H1 (cell line): ENCODE measurements at regions not wholly inside any gene's neighbourhood (a gene's known extent, or its start where the extent isn't known, plus 50 kb on each side); places are given as distances from the start of the nearest gene placed in this dataset.

Source experiments
- CTCF ChIA-PET: fragments of 300-600 bp; sonication (Branson Sonifier 250); formaldehyde crosslinking; loops from one replicate; lab custom pipeline; 2021; ENCODE audit not compliant: partially characterized antibody; lab: Charles Lee
- POLR2A ChIA-PET: fragments of 300-600 bp; sonication (Branson Sonifier 250); formaldehyde crosslinking; loops from one replicate; lab custom pipeline; 2021; ENCODE audit warnings: inconsistent platforms; ENCODE audit not compliant: partially characterized antibody; lab: Charles Lee
- DNase-seq, 2 experiments: peaks; one replicate each; pipeline versions ENCODE4 v3.0.0 to v3.0.0-alpha.2; 2010 to 2022; ENCODE audit warnings: low spot score in 2 of 2, low read depth in 1 of 2, mixed read lengths in 1 of 2
- FAIRE-seq: peaks from 2 replicates; lab custom pipeline; 2011; peaks lifted over from hg19 to GRCh38; lab: Jason Lieb, UNC
- H2AFZ ChIP-seq: 2 replicates; pipeline ENCODE4 v1.8.1; 2012; ENCODE audit warnings: low read length, inconsistent platforms
- H2AK5ac ChIP-seq: 2 replicates; pipeline ENCODE4 v1.6.1; 2013; ENCODE audit warnings: low read depth, low read length
- H2BK120ac ChIP-seq: replicated peaks from 2 replicates; pipeline ENCODE3; 2013; ENCODE audit warnings: low read depth, low read length, inconsistent platforms
- H2BK12ac ChIP-seq: 2 replicates; pipeline ENCODE4 v1.6.1; 2013; ENCODE audit warnings: low read depth, low read length
- H2BK15ac ChIP-seq: 2 replicates; pipeline ENCODE4 v1.6.1; 2013; ENCODE audit warnings: low read length
- H2BK20ac ChIP-seq: 2 replicates; pipeline ENCODE4 v1.6.1; 2013; ENCODE audit warnings: low read length
- H2BK5ac ChIP-seq: 2 replicates; pipeline ENCODE4 v1.6.1; 2013; ENCODE audit warnings: low read depth, low read length
- H3K14ac ChIP-seq: 2 replicates; pipeline ENCODE4 v1.6.1; 2013; ENCODE audit warnings: inconsistent platforms; ENCODE audit not compliant: insufficient read length
- H3K18ac ChIP-seq: 2 replicates; pipeline ENCODE4 v1.6.1; 2013; ENCODE audit warnings: low read length; ENCODE audit errors: extremely low read depth
- H3K23ac ChIP-seq: 2 replicates; pipeline ENCODE4 v1.6.1; 2013; ENCODE audit warnings: inconsistent platforms; ENCODE audit not compliant: insufficient read length
- H3K23me2 ChIP-seq: 2 replicates; pipeline ENCODE4 v1.6.1; 2013; ENCODE audit warnings: low read depth, low read length
- H3K27ac ChIP-seq: 2 replicates; pipeline ENCODE4 v1.6.1; 2011; ENCODE audit warnings: low read depth, low read length, inconsistent platforms
- H3K27me3 ChIP-seq, 4 experiments: replicated peaks in 1 of 4; 1 replicate in 1 of 4; 2 replicates in 3 of 4; pipeline versions ENCODE4 v1.6.1 to v1.8.1; 2011 to 2013; ENCODE audit warnings: low read length in 3 of 4, mild to moderate bottlenecking in 3 of 4, inconsistent platforms in 2 of 4, mixed read lengths in 2 of 4, moderate library complexity in 1 of 4; ENCODE audit not compliant: control insufficient read depth in 3 of 4, insufficient read depth in 3 of 4; ENCODE audit errors: extremely low read depth in 1 of 4
- H3K36me3 ChIP-seq, 4 experiments: 2 replicates each; pipeline versions ENCODE4 v1.6.1 to v1.8.1; 2011 to 2013; ENCODE audit warnings: mild to moderate bottlenecking in 4 of 4, low read length in 3 of 4, moderate library complexity in 2 of 4, control low read depth in 1 of 4, inconsistent platforms in 1 of 4; ENCODE audit not compliant: insufficient read depth in 4 of 4, control insufficient read depth in 2 of 4
- H3K4ac ChIP-seq: replicated peaks from 2 replicates; pipeline ENCODE3; 2013; ENCODE audit warnings: low read length, low read depth, mixed read lengths, inconsistent platforms; ENCODE audit not compliant: insufficient read length
- H3K4me1 ChIP-seq, 4 experiments: replicated peaks in 1 of 4; 1 replicate in 1 of 4; 2 replicates in 3 of 4; pipeline versions ENCODE4 v1.6.1 to v1.8.1; 2011 to 2013; ENCODE audit warnings: low read length in 3 of 4, inconsistent platforms in 2 of 4, mixed read lengths in 1 of 4; ENCODE audit not compliant: insufficient read depth in 4 of 4, control insufficient read depth in 3 of 4
- H3K4me2 ChIP-seq, 2 experiments: 2 replicates each; pipeline versions ENCODE4 v1.6.1 to v1.8.1; 2011 to 2013; ENCODE audit warnings: low read depth in 2 of 2, low read length in 2 of 2, control low read depth in 1 of 2, inconsistent platforms in 1 of 2, mild to moderate bottlenecking in 1 of 2; ENCODE audit not compliant: insufficient read depth in 1 of 2
- H3K4me3 ChIP-seq, 4 experiments: fragments of 200-600, 300-600 bp in 1 of 4; sonication (generic), shearing (Covaris generic), sonication (Bioruptor Twin) in 1 of 4; 2 replicates each; pipeline versions ENCODE4 v1.5.1 to v1.8.1; 2011 to 2016; ENCODE audit warnings: low read length in 4 of 4, low read depth in 3 of 4, control low read depth in 2 of 4, inconsistent platforms in 2 of 4, mild to moderate bottlenecking in 2 of 4, mixed read lengths in 1 of 4, moderate library complexity in 1 of 4; ENCODE audit not compliant: insufficient read depth in 2 of 4; ENCODE audit errors: extremely low read depth in 1 of 4
- H3K56ac ChIP-seq: replicated peaks from 2 replicates; pipeline ENCODE3; 2013; ENCODE audit warnings: low read depth, mild to moderate bottlenecking, mixed read lengths, low read length, inconsistent platforms; ENCODE audit not compliant: insufficient read length
- H3K79me1 ChIP-seq: 2 replicates; pipeline ENCODE4 v1.6.1; 2013; ENCODE audit warnings: low read depth, low read length, control low read depth
- H3K79me2 ChIP-seq, 2 experiments: 2 replicates each; pipeline versions ENCODE4 v1.6.1 to v1.8.1; 2012 to 2013; ENCODE audit warnings: low read length in 2 of 2, mild to moderate bottlenecking in 2 of 2, inconsistent platforms in 1 of 2; ENCODE audit not compliant: insufficient read depth in 2 of 2, control insufficient read depth in 1 of 2
- H3K9ac ChIP-seq, 4 experiments: replicated peaks in 1 of 4; 1 replicate in 1 of 4; 2 replicates in 3 of 4; pipeline versions ENCODE4 v1.6.1 to v1.8.1; 2011 to 2013; ENCODE audit warnings: low read depth in 3 of 4, low read length in 3 of 4, control low read depth in 2 of 4, mild to moderate bottlenecking in 2 of 4, moderate library complexity in 2 of 4, inconsistent platforms in 1 of 4; ENCODE audit errors: extremely low read depth in 1 of 4
- H3K9me3 ChIP-seq, 2 experiments: 2 replicates each; pipeline versions ENCODE4 v1.6.1 to v1.8.1; 2012 to 2013; ENCODE audit warnings: mild to moderate bottlenecking in 2 of 2, moderate library complexity in 2 of 2, control low read depth in 1 of 2, inconsistent platforms in 1 of 2, low read depth in 1 of 2, low read length in 1 of 2, mixed read lengths in 1 of 2; ENCODE audit not compliant: insufficient read depth in 2 of 2
- H4K20me1 ChIP-seq, 2 experiments: replicated peaks in 1 of 2; 2 replicates each; pipeline versions ENCODE3 to v1.8.1; 2011 to 2013; ENCODE audit warnings: inconsistent platforms in 2 of 2, low read length in 2 of 2, mild to moderate bottlenecking in 1 of 2; ENCODE audit not compliant: insufficient read depth in 2 of 2, control insufficient read depth in 1 of 2
- H4K5ac ChIP-seq: 2 replicates; pipeline ENCODE4 v1.6.1; 2013; ENCODE audit warnings: low read length, low read depth, mixed read lengths, inconsistent platforms; ENCODE audit not compliant: insufficient read length
- H4K8ac ChIP-seq: 2 replicates; pipeline ENCODE4 v1.8.0; 2013; ENCODE audit warnings: mild to moderate bottlenecking, moderate library complexity, low read length, inconsistent platforms; ENCODE audit not compliant: insufficient read depth; ENCODE audit errors: extremely low read depth
- H4K91ac ChIP-seq: replicated peaks from 2 replicates; pipeline ENCODE3; 2013; ENCODE audit warnings: low read length, mixed read lengths, inconsistent platforms; ENCODE audit not compliant: insufficient read length
- CBX5 ChIP-seq: fragments of 300-800, 300-1000 bp; sonication (generic); IDR thresholded peaks from 2 replicates; pipeline ENCODE4 v1.7.1; 2016; ENCODE audit warnings: antibody characterized with exemption, low read length, low read depth
- CHD1 ChIP-seq: IDR thresholded peaks from 2 replicates; pipeline ENCODE4 v1.6.1; 2012; ENCODE audit warnings: low read depth, low read length, improper control_type of control experiment
- HDAC2 ChIP-seq, 2 experiments: fragments of 300-600 bp in 1 of 2; sonication (generic) in 1 of 2; IDR thresholded peaks; 2 replicates each; pipeline ENCODE4 v1.6.1; 2011 to 2012; ENCODE audit warnings: low read depth in 2 of 2, low read length in 2 of 2, mild to moderate bottlenecking in 2 of 2, moderate library complexity in 2 of 2, borderline replicate concordance in 1 of 2, inconsistent platforms in 1 of 2
- SP1 ChIP-seq: IDR thresholded peaks from 2 replicates; pipeline ENCODE4 v1.6.1; 2011; ENCODE audit warnings: low read depth, low read length
- TAF1 ChIP-seq: IDR thresholded peaks from 2 replicates; pipeline ENCODE4 v1.6.1; 2011; ENCODE audit warnings: mild to moderate bottlenecking, low read depth, low read length
- TAF7 ChIP-seq: optimal IDR thresholded peaks from 2 replicates; pipeline ENCODE3; 2011; ENCODE audit warnings: low read depth, mild to moderate bottlenecking, inconsistent platforms, low read length, moderate library complexity, borderline replicate concordance
- TBP ChIP-seq: IDR thresholded peaks from 2 replicates; pipeline ENCODE4 v1.6.1; 2011; ENCODE audit warnings: low read depth, low read length, improper control_type of control experiment
- USF2 ChIP-seq: IDR thresholded peaks from 2 replicates; pipeline ENCODE4 v1.6.1; 2011; ENCODE audit warnings: low read length, improper control_type of control experiment
- WGBS, 2 experiments: shearing (Covaris generic) in 1 of 2; methylation state at CpG; one replicate each; pipeline versions ENCODE4 v1.1.6 to v1.1.7; 2013 to 2015; ENCODE audit warnings: low lambda C conversion rate in 2 of 2, mixed read lengths in 2 of 2, inconsistent platforms in 1 of 2, low coverage in 1 of 2, missing lambda C conversion rate in 1 of 2; ENCODE audit not compliant: insufficient replicate concordance in 2 of 2, insufficient coverage in 1 of 2, insufficient read length in 1 of 2; ENCODE audit errors: extremely low coverage in 1 of 2, missing lambda C conversion rate in 1 of 2; 5-methylcytosine and 5-hydroxymethylcytosine counted together

- Histone ChIP-seq H4K20me1 (no peaks in the 10 kb centered on the region), H2BK5ac (no peak overlapping the region), H3K79me2 (no peaks in the 10 kb centered on the region), H3K9me3 (peaks cover 4 to 5% of the 10 kb centered on the region in 2 experiments; a peak in 2 of 4 replicates), H2BK15ac (no peak overlapping the region), H2BK12ac (no peak overlapping the region), H3K4me1 (peaks cover 0 to 7% (median 3%) of the 10 kb centered on the region in 4 experiments; a peak in 1 of 7 replicates), H3K56ac (no peak overlapping the region), H3K9ac (no peak overlapping the region), H2AK5ac (no peak overlapping the region), H4K5ac (no peak overlapping the region), H3K4me2 (no peak overlapping the region), H2BK20ac (no peak overlapping the region), H3K27me3 (no peaks in the 10 kb centered on the region), H4K91ac (no peak overlapping the region), H3K27ac (no peak overlapping the region), H3K4me3 (no peak overlapping the region), H3K18ac (no peak overlapping the region), H4K8ac (no peak overlapping the region), H2AFZ (no peak overlapping the region), H3K36me3 (no peaks in the 10 kb centered on the region), H2BK120ac (no peak overlapping the region), H3K79me1 (no peaks in the 10 kb centered on the region), H3K14ac (no peak overlapping the region), H3K23ac (no peak overlapping the region), H3K4ac (no peak overlapping the region), H3K23me2 (no peaks in the 10 kb centered on the region)
- FAIRE-seq (no peak), DNase-seq (no peak)
- TF ChIP-seq HDAC2 (IDR thresholded peaks at IDR 0.05; ENCODE audit: borderline replicate concordance in 1 of 2, low read depth in 2 of 2, low read length in 2 of 2), result no peak
- TF ChIP-seq TBP, result no peak
- no peak for TF ChIP-seq TAF7
- no peak for TF ChIP-seq TAF1
- no peak for TF ChIP-seq CHD1
- TF ChIP-seq USF2, result no peak
- no peak for TF ChIP-seq CBX5
- no peak for TF ChIP-seq SP1
- ChIA-PET CTCF (interaction anchor here (2.5 kb wide), 1 partner anchor 14 kb away, joined by 6 read pairs; no protein-coding TSS in a partner anchor), POLR2A (interaction anchor here (1.4 kb wide), 1 partner anchor 16 kb away, joined by 3 read pairs; no protein-coding TSS in a partner anchor)
- WGBS, 2 experiments, result 87% methylated on average over 13 of the region's 13 CpGs; no CpG with 5 or more reads in 1 of the 2 experiments
These were observed 381.2 kb downstream of the BCL11B start for GRCh38 chr14:98890556-98891340.
